Fibroblast of mammary gland (primary cell): ENCODE measurements at regions not wholly inside any gene's neighbourhood (a gene's known extent, or its start where the extent isn't known, plus 50 kb on each side); places are given as distances from the start of the nearest gene placed in this dataset.

Experiments
- DNase-seq: peaks from one replicate; pipeline ENCODE4 v3.0.0-alpha.2; 2010; ENCODE audit warnings: low read depth
- H3K4me3 ChIP-seq: 2 replicates; pipeline ENCODE4 v1.5.1; 2011; ENCODE audit warnings: low read depth, mild to moderate bottlenecking, low read length, moderate library complexity; ENCODE audit not compliant: control insufficient read depth
- CTCF ChIP-seq: conservative IDR thresholded peaks from 2 replicates; pipeline ENCODE4 v1.5.1; 2011; ENCODE audit warnings: low read depth, low read length, inconsistent platforms; ENCODE audit not compliant: control insufficient read depth, insufficient read depth

GRCh38 chr4:165634766-165635165 lies 238.3 kb upstream of the TLL1 start:
- no peak overlapping the region for H3K4me3 ChIP-seq
- no peak for DNase-seq
- TF ChIP-seq CTCF: no peak

- no peak overlapping the region for H3K4me3 ChIP-seq
- no peak for DNase-seq
- TF ChIP-seq CTCF: no peak
Measured at GRCh38 chr4:165635381-165635780, 237.7 kb upstream of the TLL1 start.

GRCh38 chr4:165635951-165636350 lies 237.1 kb upstream of the TLL1 start:
- no peak for DNase-seq
- no peak for TF ChIP-seq CTCF
- no peak overlapping the region for H3K4me3 ChIP-seq

GRCh38 chr4:165651901-165652300 lies 221.1 kb upstream of the TLL1 start:
- TF ChIP-seq CTCF: no peak
- DNase-seq: no peak
- no peak overlapping the region for H3K4me3 ChIP-seq

- H3K4me3 ChIP-seq: no peak overlapping the region
- TF ChIP-seq CTCF: no peak
- DNase-seq: no peak
Measured at GRCh38 chr4:165654556-165654955, 218.5 kb upstream of the TLL1 start.

GRCh38 chr4:165656399-165656798 lies 216.6 kb upstream of the TLL1 start:
- TF ChIP-seq CTCF: no peak
- no peak for DNase-seq
- H3K4me3 ChIP-seq: no peak overlapping the region

- DNase-seq: no peak
- no peak overlapping the region for H3K4me3 ChIP-seq
- no peak for TF ChIP-seq CTCF
Measured at GRCh38 chr4:165656829-165657490, 216.1 kb upstream of the TLL1 start.
